ENCODE measurements at regions not wholly inside any gene's neighbourhood (a gene's known extent, or its start where the extent isn't known, plus 50 kb on each side); places are given as distances from the start of the nearest gene placed in this dataset.

GRCh38 chr2:76019128-76019527 lies 308.4 kb upstream of the GCFC2 start:
- H3K4me1 ChIP-seq (ENCODE audit: control insufficient read depth in 2 of 2, insufficient read depth in 1 of 2, low read depth in 1 of 2, low read length in 2 of 2), result peaks cover 4 to 8% of the 10 kb centered on the region in 2 donors
- H2BK15ac ChIP-seq (ENCODE audit: low read length), result no peak overlapping the region
- no peak overlapping the region for H4K8ac ChIP-seq (ENCODE audit: low read depth, low read length)
- no peaks in the 10 kb centered on the region for H3K36me3 ChIP-seq (replicated peaks in 1 of 2; ENCODE audit: control insufficient read depth in 2 of 2, insufficient read depth in 2 of 2, low read length in 2 of 2)
- H3K4me3 ChIP-seq (ENCODE audit: low read length in 2 of 2), result no peak overlapping the region
- H3K27me3 ChIP-seq (ENCODE audit: control insufficient read depth in 3 of 3, insufficient read depth in 3 of 3, low read depth in 1 of 3, low read length in 3 of 3), result no peaks in the 10 kb centered on the region
- H3K27ac ChIP-seq (replicated peaks; ENCODE audit: low read length), result no peak overlapping the region
- H2BK5ac ChIP-seq (ENCODE audit: low read length), result no peak overlapping the region
- H3K4me2 ChIP-seq (ENCODE audit: insufficient read depth, low read length, poor library complexity, severe bottlenecking), result no peak overlapping the region
- no peak overlapping the region for H2BK120ac ChIP-seq (ENCODE audit: low read depth, low read length)
- H3K18ac ChIP-seq (ENCODE audit: low read length), result no peak overlapping the region
- no peak overlapping the region for H2AK5ac ChIP-seq (ENCODE audit: low read depth, low read length)
- H3K9me3 ChIP-seq (replicated peaks in 1 of 2; ENCODE audit: control insufficient read depth in 2 of 2, insufficient read depth in 1 of 2, low read depth in 1 of 2, low read length in 2 of 2), result no peaks in the 10 kb centered on the region
- no peak overlapping the region for H2AFZ ChIP-seq (ENCODE audit: low read length)
- WGBS, 2 donors (ENCODE audit: extremely low coverage in 2 of 2, insufficient read length in 2 of 2, insufficient replicate concordance in 1 of 2), result no CpG with 5 or more reads among the region's 2 CpGs
- H3K14ac ChIP-seq (ENCODE audit: low read length), result no peak overlapping the region
- no peaks in the 10 kb centered on the region for H3K79me1 ChIP-seq (ENCODE audit: low read depth, low read length)
- H2BK12ac ChIP-seq (ENCODE audit: low read length), result no peak overlapping the region
- no peak overlapping the region for H3K4ac ChIP-seq (ENCODE audit: low read length)
- H4K91ac ChIP-seq (ENCODE audit: low read depth, low read length, poor library complexity), result no peak overlapping the region
- no peak overlapping the region for H3K9ac ChIP-seq (ENCODE audit: low read depth, low read length, poor library complexity)
- no peak for DNase-seq (ENCODE audit: low spot score)
- H3K23ac ChIP-seq (ENCODE audit: low read depth, low read length, poor library complexity), result no peak overlapping the region

GRCh38 chr2:76009484-76009883 lies 298.8 kb upstream of the GCFC2 start:
- Histone ChIP-seq H2BK12ac (ENCODE audit: low read length) (no peak overlapping the region), H4K91ac (ENCODE audit: low read depth, low read length, poor library complexity) (no peak overlapping the region), H3K23ac (ENCODE audit: low read depth, low read length, poor library complexity) (no peak overlapping the region), H3K9me3 (replicated peaks in 1 of 2; ENCODE audit: control insufficient read depth in 2 of 2, insufficient read depth in 1 of 2, low read depth in 1 of 2, low read length in 2 of 2) (no peaks in the 10 kb centered on the region), H2BK5ac (ENCODE audit: low read length) (no peak overlapping the region), H3K4me1 (ENCODE audit: control insufficient read depth in 2 of 2, insufficient read depth in 1 of 2, low read depth in 1 of 2, low read length in 2 of 2) (peaks cover 0 to 4% of the 10 kb centered on the region in 2 donors), H3K9ac (ENCODE audit: low read depth, low read length, poor library complexity) (no peak overlapping the region), H3K27ac (replicated peaks; ENCODE audit: low read length) (no peak overlapping the region), H3K4me3 (ENCODE audit: low read length in 2 of 2) (no peak overlapping the region), H3K18ac (ENCODE audit: low read length) (no peak overlapping the region), H3K4ac (ENCODE audit: low read length) (no peak overlapping the region), H2BK15ac (ENCODE audit: low read length) (no peak overlapping the region), H3K27me3 (ENCODE audit: control insufficient read depth in 3 of 3, insufficient read depth in 3 of 3, low read depth in 1 of 3, low read length in 3 of 3) (no peaks in the 10 kb centered on the region), H2AK5ac (ENCODE audit: low read depth, low read length) (no peak overlapping the region), H4K8ac (ENCODE audit: low read depth, low read length) (no peak overlapping the region), H3K36me3 (replicated peaks in 1 of 2; ENCODE audit: control insufficient read depth in 2 of 2, insufficient read depth in 2 of 2, low read length in 2 of 2) (no peaks in the 10 kb centered on the region), H3K79me1 (ENCODE audit: low read depth, low read length) (no peaks in the 10 kb centered on the region), H3K4me2 (ENCODE audit: insufficient read depth, low read length, poor library complexity, severe bottlenecking) (no peak overlapping the region), H2BK120ac (ENCODE audit: low read depth, low read length) (no peak overlapping the region), H3K14ac (ENCODE audit: low read length) (no peak overlapping the region), H2AFZ (ENCODE audit: low read length) (peak overlapping the region; percentile 73)
- no CpG with 5 or more reads among the region's 2 CpGs for WGBS, 2 donors (ENCODE audit: extremely low coverage in 2 of 2, insufficient read length in 2 of 2, insufficient replicate concordance in 1 of 2)
- DNase-seq (ENCODE audit: low spot score), result no peak

GRCh38 chr2:76008001-76008702 lies 297.4 kb upstream of the GCFC2 start:
- Histone ChIP-seq H4K91ac (ENCODE audit: low read depth, low read length, poor library complexity) (no peak overlapping the region), H3K23ac (ENCODE audit: low read depth, low read length, poor library complexity) (no peak overlapping the region), H3K14ac (ENCODE audit: low read length) (no peak overlapping the region), H4K8ac (ENCODE audit: low read depth, low read length) (no peak overlapping the region), H2BK15ac (ENCODE audit: low read length) (no peak overlapping the region), H3K27me3 (ENCODE audit: control insufficient read depth in 3 of 3, insufficient read depth in 3 of 3, low read depth in 1 of 3, low read length in 3 of 3) (no peaks in the 10 kb centered on the region), H3K79me1 (ENCODE audit: low read depth, low read length) (no peaks in the 10 kb centered on the region), H2BK5ac (ENCODE audit: low read length) (no peak overlapping the region), H2AFZ (ENCODE audit: low read length) (peak overlapping the region; percentile 70), H3K4me3 (ENCODE audit: low read length in 2 of 2) (no peak overlapping the region), H2BK120ac (ENCODE audit: low read depth, low read length) (no peak overlapping the region), H3K9me3 (replicated peaks in 1 of 2; ENCODE audit: control insufficient read depth in 2 of 2, insufficient read depth in 1 of 2, low read depth in 1 of 2, low read length in 2 of 2) (no peaks in the 10 kb centered on the region), H3K4ac (ENCODE audit: low read length) (no peak overlapping the region), H3K27ac (replicated peaks; ENCODE audit: low read length) (no peak overlapping the region), H2BK12ac (ENCODE audit: low read length) (no peak overlapping the region), H3K4me2 (ENCODE audit: insufficient read depth, low read length, poor library complexity, severe bottlenecking) (no peak overlapping the region), H2AK5ac (ENCODE audit: low read depth, low read length) (no peak overlapping the region), H3K9ac (ENCODE audit: low read depth, low read length, poor library complexity) (no peak overlapping the region), H3K4me1 (ENCODE audit: control insufficient read depth in 2 of 2, insufficient read depth in 1 of 2, low read depth in 1 of 2, low read length in 2 of 2) (peaks cover 0 to 4% of the 10 kb centered on the region in 2 donors), H3K18ac (ENCODE audit: low read length) (no peak overlapping the region), H3K36me3 (replicated peaks in 1 of 2; ENCODE audit: control insufficient read depth in 2 of 2, insufficient read depth in 2 of 2, low read length in 2 of 2) (no peaks in the 10 kb centered on the region)
- no CpG with 5 or more reads among the region's 7 CpGs for WGBS, 2 donors (ENCODE audit: extremely low coverage in 2 of 2, insufficient read length in 2 of 2, insufficient replicate concordance in 1 of 2)
- no peak for DNase-seq (ENCODE audit: low spot score)

GRCh38 chr2:76000425-76000824 lies 289.7 kb upstream of the GCFC2 start:
- Histone ChIP-seq H2BK12ac (ENCODE audit: low read length) (no peak overlapping the region), H2BK5ac (ENCODE audit: low read length) (no peak overlapping the region), H3K27ac (replicated peaks; ENCODE audit: low read length) (no peak overlapping the region), H3K4me2 (ENCODE audit: insufficient read depth, low read length, poor library complexity, severe bottlenecking) (no peak overlapping the region), H3K36me3 (replicated peaks in 1 of 2; ENCODE audit: control insufficient read depth in 2 of 2, insufficient read depth in 2 of 2, low read length in 2 of 2) (no peaks in the 10 kb centered on the region), H3K79me1 (ENCODE audit: low read depth, low read length) (no peaks in the 10 kb centered on the region), H2AK5ac (ENCODE audit: low read depth, low read length) (no peak overlapping the region), H3K4me3 (ENCODE audit: low read length in 2 of 2) (no peak overlapping the region), H3K23ac (ENCODE audit: low read depth, low read length, poor library complexity) (no peak overlapping the region), H4K8ac (ENCODE audit: low read depth, low read length) (no peak overlapping the region), H3K27me3 (ENCODE audit: control insufficient read depth in 3 of 3, insufficient read depth in 3 of 3, low read depth in 1 of 3, low read length in 3 of 3) (no peaks in the 10 kb centered on the region), H3K18ac (ENCODE audit: low read length) (no peak overlapping the region), H3K14ac (ENCODE audit: low read length) (no peak overlapping the region), H2AFZ (ENCODE audit: low read length) (no peak overlapping the region), H3K9ac (ENCODE audit: low read depth, low read length, poor library complexity) (no peak overlapping the region), H2BK120ac (ENCODE audit: low read depth, low read length) (no peak overlapping the region), H3K9me3 (replicated peaks in 1 of 2; ENCODE audit: control insufficient read depth in 2 of 2, insufficient read depth in 1 of 2, low read depth in 1 of 2, low read length in 2 of 2) (peaks cover 0 to 7% of the 10 kb centered on the region in 2 donors), H2BK15ac (ENCODE audit: low read length) (no peak overlapping the region), H3K4ac (ENCODE audit: low read length) (no peak overlapping the region), H3K4me1 (ENCODE audit: control insufficient read depth in 2 of 2, insufficient read depth in 1 of 2, low read depth in 1 of 2, low read length in 2 of 2) (no peaks in the 10 kb centered on the region), H4K91ac (ENCODE audit: low read depth, low read length, poor library complexity) (no peak overlapping the region)
- DNase-seq (ENCODE audit: low spot score), result no peak
- no CpG with 5 or more reads among the region's 2 CpGs for WGBS, 2 donors (ENCODE audit: extremely low coverage in 2 of 2, insufficient read length in 2 of 2, insufficient replicate concordance in 1 of 2)

Measured in neuronal stem cell (in vitro differentiated cells).